Breast epithelium (tissue), 3 donors: ENCODE measurements at regions not wholly inside any gene's neighbourhood (a gene's known extent, or its start where the extent isn't known, plus 50 kb on each side); places are given as distances from the start of the nearest gene placed in this dataset.

ENCODE experiments used
- CTCF ChIP-seq, 3 donors: fragments of 450-650 bp; IDR thresholded peaks; one replicate each; pipeline ENCODE4 v1.5.1; 2016 to 2017; ENCODE audit warnings: antibody characterized with exemption in 3 of 3, mild to moderate bottlenecking in 3 of 3, moderate library complexity in 3 of 3
- POLR2A ChIP-seq: fragments of 450-650 bp; IDR thresholded peaks from one replicate; pipeline ENCODE4 v1.6.1; 2016; ENCODE audit warnings: antibody characterized with exemption, mild to moderate bottlenecking, moderate library complexity
- POLR2AphosphoS5 ChIP-seq, 3 donors: sonication (generic); formaldehyde crosslinking; IDR thresholded peaks; one replicate each; pipeline ENCODE4 v1.6.1; 2017; ENCODE audit warnings: antibody characterized with exemption in 3 of 3

DNA sequence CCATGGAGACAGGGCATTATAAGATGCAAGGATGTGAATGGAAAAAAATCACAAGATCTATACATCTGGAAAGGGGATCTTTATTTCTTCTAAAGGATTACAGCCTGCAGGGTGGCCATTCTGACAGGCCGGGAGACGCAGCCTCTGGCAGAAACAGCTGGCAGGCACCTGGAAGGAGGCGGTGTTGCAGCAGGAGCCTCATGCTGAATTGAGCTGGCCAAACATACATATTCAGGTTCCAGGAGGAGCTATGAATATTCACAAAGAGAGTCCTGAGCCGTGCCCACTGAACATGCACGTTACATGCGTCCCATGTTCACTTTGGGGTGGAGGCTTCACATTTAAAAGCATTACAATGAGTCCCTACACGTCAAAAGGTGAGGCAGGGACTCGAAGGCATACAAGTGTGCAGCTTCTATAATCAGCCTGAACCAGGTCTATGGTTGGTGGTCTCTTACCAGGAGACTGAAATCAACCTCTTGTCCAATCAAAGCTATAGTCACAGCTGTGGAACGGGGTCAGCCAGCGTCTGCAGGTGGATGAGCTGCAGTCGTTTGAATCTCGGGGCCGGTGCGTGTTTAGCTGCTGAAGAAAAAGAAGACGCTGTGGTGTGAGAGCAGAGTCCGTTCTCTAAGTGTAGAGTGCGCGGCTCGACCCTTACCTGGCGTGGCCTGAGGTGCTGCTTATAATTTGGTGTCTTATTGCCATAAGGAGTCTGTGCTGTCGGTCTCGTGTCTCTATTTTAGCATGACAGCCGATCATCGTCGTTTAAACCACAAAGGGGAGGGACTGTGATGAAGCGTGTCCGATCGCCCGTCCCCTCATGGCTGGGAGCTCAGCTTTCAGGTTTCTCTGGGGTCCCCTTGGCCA, 183.0 kb downstream of the ETS2 start:
- no peak for TF ChIP-seq CTCF (IDR thresholded peaks at IDR 0.05)
- no peak for TF ChIP-seq POLR2AphosphoS5 (IDR thresholded peaks at IDR 0.05)
- TF ChIP-seq POLR2A, result no peak
